SK-N-SH (cell line): ENCODE measurements at regions not wholly inside any gene's neighbourhood (a gene's known extent, or its start where the extent isn't known, plus 50 kb on each side); places are given as distances from the start of the nearest gene placed in this dataset.
A peak's percentile ranks its signal among the peaks of the same experiment; 100 is the strongest.

Experiments used
- CTCF ChIA-PET: fragments of 300-600, 350-600 bp; formaldehyde crosslinking; extraction: SDS; loops from one replicate; lab custom pipeline; 2021; lab: Yijun Ruan, JAX
- POLR2A ChIA-PET: fragments of 350-600 bp; sonication (Branson Sonifier 250); formaldehyde crosslinking; extraction: SDS; loops from one replicate; lab custom pipeline; 2020; ENCODE audit warnings: antibody characterized with exemption, inconsistent platforms; lab: Yijun Ruan, JAX
- DNase-seq: peaks from one replicate; pipeline ENCODE4 v3.0.0; 2012
- H2AFZ ChIP-seq: fragments of 200-600 bp; sonication (generic); 2 replicates; pipeline ENCODE4 v1.8.1; 2016; ENCODE audit warnings: antibody characterized with exemption, mild to moderate bottlenecking, low read depth
- H3F3A ChIP-seq: fragments of 200-600 bp; sonication (generic); replicated peaks from 2 replicates; pipeline ENCODE3; 2016; ENCODE audit warnings: antibody characterized with exemption, mild to moderate bottlenecking; ENCODE audit not compliant: insufficient read depth
- H3K27ac ChIP-seq, 2 experiments: fragments of 200-500 bp in 1 of 2; fragments of 200-600 bp in 1 of 2; sonication (Bioruptor generic) in 1 of 2; sonication (generic), shearing (Covaris generic) in 1 of 2; 2 replicates each; pipeline versions ENCODE4 v1.5.1 to v1.6.1; 2014 to 2016; ENCODE audit warnings: low read depth in 2 of 2, inconsistent platforms in 1 of 2, low read length in 1 of 2, mild to moderate bottlenecking in 1 of 2, mixed read lengths in 1 of 2
- H3K27me3 ChIP-seq: fragments of 200-600 bp; sonication (generic), shearing (Covaris generic); 2 replicates; pipeline ENCODE4 v1.6.1; 2016; ENCODE audit warnings: mixed run types; ENCODE audit not compliant: insufficient read depth
- H3K36me3 ChIP-seq, 2 experiments: fragments of 200-500 bp in 1 of 2; fragments of 200-600 bp in 1 of 2; sonication (Bioruptor generic) in 1 of 2; sonication (generic) in 1 of 2; replicated peaks in 1 of 2; 2 replicates each; pipeline versions ENCODE3 to v1.5.1; 2014 to 2016; ENCODE audit warnings: low read length in 1 of 2, mild to moderate bottlenecking in 1 of 2; ENCODE audit not compliant: insufficient read depth in 2 of 2, control insufficient read depth in 1 of 2
- H3K4me1 ChIP-seq, 2 experiments: fragments of 200-500 bp in 1 of 2; fragments of 200-600 bp in 1 of 2; sonication (Bioruptor generic) in 1 of 2; sonication (generic), shearing (Covaris generic) in 1 of 2; 2 replicates each; pipeline versions ENCODE4 v1.5.1 to v1.6.1; 2014 to 2016; ENCODE audit warnings: low read depth in 1 of 2, low read length in 1 of 2, mixed run types in 1 of 2; ENCODE audit not compliant: insufficient read depth in 2 of 2, control insufficient read depth in 1 of 2
- H3K4me2 ChIP-seq: fragments of 200-600 bp; sonication (generic), shearing (Covaris generic); 2 replicates; pipeline ENCODE4 v1.6.1; 2017; ENCODE audit warnings: mixed run types
- H3K4me3 ChIP-seq, 2 experiments: fragments of 200-500 bp in 1 of 2; fragments of 200-600 bp in 1 of 2; sonication (Bioruptor generic) in 1 of 2; sonication (generic), shearing (Covaris generic) in 1 of 2; 2 replicates each; pipeline versions ENCODE4 v1.5.1 to v1.8.1; 2014 to 2016; ENCODE audit warnings: low read depth in 2 of 2, inconsistent platforms in 1 of 2, low read length in 1 of 2, mild to moderate bottlenecking in 1 of 2, mixed read lengths in 1 of 2, moderate library complexity in 1 of 2
- H3K79me2 ChIP-seq: fragments of 200-600 bp; sonication (generic); 2 replicates; pipeline ENCODE4 v1.8.1; 2017; ENCODE audit warnings: mild to moderate bottlenecking; ENCODE audit not compliant: insufficient read depth
- H3K9ac ChIP-seq: fragments of 200-600 bp; sonication (generic); 2 replicates; pipeline ENCODE4 v1.6.1; 2017; ENCODE audit warnings: mixed run types
- H3K9me2 ChIP-seq: fragments of 200-600 bp; sonication (generic); 2 replicates; pipeline ENCODE4 v1.6.1; 2017; ENCODE audit warnings: mixed run types
- H3K9me3 ChIP-seq: fragments of 200-600 bp; sonication (generic); 2 replicates; pipeline ENCODE4 v1.6.1; 2017; ENCODE audit warnings: mixed run types, mild to moderate bottlenecking, moderate library complexity
- H4K20me1 ChIP-seq: fragments of 200-600 bp; sonication (generic); 2 replicates; pipeline ENCODE4 v1.6.1; 2017; ENCODE audit warnings: mild to moderate bottlenecking, mixed run types; ENCODE audit not compliant: insufficient read depth
- CHD2 ChIP-seq: fragments of 150-350 bp; IDR thresholded peaks from 2 replicates; pipeline ENCODE4 v1.6.1; 2018; ENCODE audit warnings: low read length; ENCODE audit not compliant: partially characterized antibody
- EP300 ChIP-seq, 2 experiments: IDR thresholded peaks; 2 replicates each; pipeline versions ENCODE4 v1.4.0 to v1.6.1; 2012; ENCODE audit warnings: borderline replicate concordance in 1 of 2, low read depth in 1 of 2, low read length in 1 of 2
- FOXJ3 ChIP-seq: sonication (generic); formaldehyde crosslinking; IDR thresholded peaks from 2 replicates; pipeline ENCODE4 v1.5.1; 2020; ENCODE audit warnings: mild to moderate bottlenecking, missing genetic modification reagents
- FOXM1 ChIP-seq: IDR thresholded peaks from 2 replicates; pipeline ENCODE4 v1.4.0; 2012; ENCODE audit warnings: low read depth, mild to moderate bottlenecking
- GABPA ChIP-seq: IDR thresholded peaks from 2 replicates; pipeline ENCODE4 v1.4.0; 2012; ENCODE audit warnings: low read depth, mild to moderate bottlenecking
- MXI1 ChIP-seq: IDR thresholded peaks from 2 replicates; pipeline ENCODE4 v1.6.1; 2012; ENCODE audit warnings: mild to moderate bottlenecking, low read depth, low read length, improper control_type of control experiment
- NFIC ChIP-seq: IDR thresholded peaks from 2 replicates; pipeline ENCODE4 v1.4.0; 2012; ENCODE audit warnings: borderline replicate concordance
- POLR2AphosphoS5 ChIP-seq: IDR thresholded peaks from 2 replicates; pipeline ENCODE4 v1.6.1; 2012; ENCODE audit warnings: low read depth, low read length
- RFX5 ChIP-seq: IDR thresholded peaks from 2 replicates; pipeline ENCODE4 v1.6.1; 2012; ENCODE audit warnings: mild to moderate bottlenecking, improper control_type of control experiment, low read length
- SIN3A ChIP-seq: IDR thresholded peaks from 2 replicates; pipeline ENCODE4 v1.6.1; 2012; ENCODE audit warnings: low read depth, mild to moderate bottlenecking, low read length, moderate library complexity, borderline replicate concordance
- SMC3 ChIP-seq: IDR thresholded peaks from 2 replicates; pipeline ENCODE4 v1.6.1; 2012; ENCODE audit warnings: low read depth, low read length, improper control_type of control experiment
- TCF12 ChIP-seq: IDR thresholded peaks from 2 replicates; pipeline ENCODE4 v1.4.0; 2012
- TEAD4 ChIP-seq: IDR thresholded peaks from 2 replicates; pipeline ENCODE4 v1.4.0; 2012; ENCODE audit warnings: mild to moderate bottlenecking, borderline replicate concordance; ENCODE audit not compliant: insufficient read depth
- WGBS: methylation state at CpG from one replicate; pipeline ENCODE4 v1.1.6; 2017; ENCODE audit warnings: low lambda C conversion rate; 5-methylcytosine and 5-hydroxymethylcytosine counted together
- TF ChIP-seq, protein P1 (sequence below): IDR thresholded peaks from 2 replicates; pipeline ENCODE4 v1.4.0; 2012; ENCODE audit warnings: low read depth, borderline replicate concordance
- TF ChIP-seq, protein P2 (sequence below): fragments of 200-600 bp; sonication (generic); IDR thresholded peaks from 2 replicates; pipeline ENCODE4 v1.6.1; 2017; ENCODE audit warnings: antibody characterized with exemption, mild to moderate bottlenecking, moderate library complexity
- TF ChIP-seq, protein P3 (sequence below): IDR thresholded peaks from 2 replicates; pipeline ENCODE4 v1.6.1; 2012; ENCODE audit warnings: mild to moderate bottlenecking, low read depth, low read length, moderate library complexity

DNA sequence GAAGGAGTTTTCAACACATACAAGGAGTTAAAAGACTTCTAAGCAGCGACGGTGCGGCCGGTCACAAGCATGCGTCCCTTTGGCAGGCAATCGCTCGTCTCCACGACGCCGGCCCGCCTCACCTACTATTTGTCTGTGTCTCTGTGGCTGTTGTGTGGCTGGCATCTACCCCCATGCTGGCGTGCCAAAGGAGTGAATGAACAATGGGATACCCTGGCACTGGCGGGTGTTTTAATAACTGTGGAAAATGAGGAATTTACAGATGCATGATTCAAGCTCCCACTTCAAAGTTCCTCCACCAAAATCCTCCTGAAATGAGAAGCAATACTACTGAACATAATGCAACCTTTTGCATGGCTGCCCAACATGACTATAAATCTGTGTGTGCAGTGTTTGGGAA is 176.6 kb downstream of the KLF5 start:
- POLR2A ChIA-PET: no interaction called here
- no peak for DNase-seq
- Histone ChIP-seq H3K36me3 (no peaks in the 10 kb centered on the region), H3K4me3 (no peak overlapping the region), H3K9me3 (no peaks in the 10 kb centered on the region), H3K9me2 (no peaks in the 10 kb centered on the region), H4K20me1 (no peaks in the 10 kb centered on the region), H3K27ac (no peak overlapping the region), H2AFZ (no peak overlapping the region), H3K27me3 (no peaks in the 10 kb centered on the region), H3K9ac (no peak overlapping the region), H3K4me1 (no peaks in the 10 kb centered on the region), H3K79me2 (no peaks in the 10 kb centered on the region), H3F3A (no peaks in the 10 kb centered on the region), H3K4me2 (no peak overlapping the region)
- TF ChIP-seq RFX5: no peak
- TF ChIP-seq TCF12: no peak
- no peak for TF ChIP-seq POLR2AphosphoS5
- CTCF ChIA-PET: no interaction called here
- WGBS: 89% methylated on average over 13 of the region's 13 CpGs

DNA sequence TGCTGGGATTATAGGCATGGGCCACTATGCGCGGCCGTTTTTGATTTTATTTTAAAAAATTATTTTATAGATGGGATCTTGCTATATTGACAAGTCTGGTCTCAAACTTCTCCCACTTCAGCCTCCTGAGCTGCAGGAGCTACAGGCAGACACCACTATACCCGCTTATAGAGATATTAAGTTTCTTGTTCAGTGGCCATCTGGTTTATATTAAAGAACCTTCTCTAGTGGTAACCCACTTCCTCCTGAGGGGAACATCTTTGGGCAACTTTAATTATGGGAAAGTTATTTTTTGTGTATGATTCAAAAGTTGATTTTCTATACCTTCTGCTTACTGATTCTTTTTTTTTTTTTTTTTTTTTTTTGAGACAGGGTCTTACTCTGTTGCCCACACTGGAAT is 172.7 kb downstream of the KLF5 start:
- no peak for DNase-seq
- no peak overlapping the region for H3K27ac ChIP-seq
- H3K9ac ChIP-seq: no peak overlapping the region
- H2AFZ ChIP-seq: no peak overlapping the region
- H3K4me3 ChIP-seq: no peak overlapping the region
- H3F3A ChIP-seq: no peaks in the 10 kb centered on the region
- TF ChIP-seq MXI1 (no peak), TCF12 (peak; percentile 45), FOXM1 (no peak), SMC3 (no peak)
- TF ChIP-seq, protein P1, sequence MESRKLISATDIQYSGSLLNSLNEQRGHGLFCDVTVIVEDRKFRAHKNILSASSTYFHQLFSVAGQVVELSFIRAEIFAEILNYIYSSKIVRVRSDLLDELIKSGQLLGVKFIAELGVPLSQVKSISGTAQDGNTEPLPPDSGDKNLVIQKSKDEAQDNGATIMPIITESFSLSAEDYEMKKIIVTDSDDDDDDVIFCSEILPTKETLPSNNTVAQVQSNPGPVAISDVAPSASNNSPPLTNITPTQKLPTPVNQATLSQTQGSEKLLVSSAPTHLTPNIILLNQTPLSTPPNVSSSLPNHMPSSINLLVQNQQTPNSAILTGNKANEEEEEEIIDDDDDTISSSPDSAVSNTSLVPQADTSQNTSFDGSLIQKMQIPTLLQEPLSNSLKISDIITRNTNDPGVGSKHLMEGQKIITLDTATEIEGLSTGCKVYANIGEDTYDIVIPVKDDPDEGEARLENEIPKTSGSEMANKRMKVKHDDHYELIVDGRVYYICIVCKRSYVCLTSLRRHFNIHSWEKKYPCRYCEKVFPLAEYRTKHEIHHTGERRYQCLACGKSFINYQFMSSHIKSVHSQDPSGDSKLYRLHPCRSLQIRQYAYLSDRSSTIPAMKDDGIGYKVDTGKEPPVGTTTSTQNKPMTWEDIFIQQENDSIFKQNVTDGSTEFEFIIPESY: no peak
- POLR2A ChIA-PET: no interaction called here
- H4K20me1 ChIP-seq: no peaks in the 10 kb centered on the region
- WGBS: 78% methylated on average over 4 of the region's 4 CpGs
- H3K27me3 ChIP-seq: no peaks in the 10 kb centered on the region
- H3K9me3 ChIP-seq: no peaks in the 10 kb centered on the region
- H3K9me2 ChIP-seq: no peaks in the 10 kb centered on the region
- no peaks in the 10 kb centered on the region for H3K79me2 ChIP-seq
- H3K4me2 ChIP-seq: no peak overlapping the region
- CTCF ChIA-PET: no interaction called here
- no peaks in the 10 kb centered on the region for H3K4me1 ChIP-seq
- H3K36me3 ChIP-seq: no peaks in the 10 kb centered on the region

DNA sequence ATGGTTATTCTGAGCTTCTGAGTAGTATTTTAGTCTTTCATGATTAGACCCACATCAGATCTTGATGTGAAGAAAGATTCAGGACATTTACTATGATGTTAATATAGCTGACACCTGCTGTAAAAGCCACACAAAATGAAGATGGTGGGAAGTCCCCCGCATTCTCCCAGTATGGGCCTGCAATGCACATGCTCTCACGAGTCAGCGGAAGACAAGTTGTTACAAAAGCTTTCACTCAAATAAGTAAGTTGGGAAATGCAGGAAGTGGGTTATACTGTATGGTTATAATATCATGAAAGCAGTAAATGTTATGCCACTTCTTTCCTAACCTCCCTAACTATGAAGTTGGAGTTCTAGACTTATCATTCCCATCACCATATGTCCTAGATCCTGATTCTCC is 171.9 kb downstream of the KLF5 start:
- Histone ChIP-seq H3K27me3 (no peaks in the 10 kb centered on the region), H3K9me2 (no peaks in the 10 kb centered on the region), H2AFZ (no peak overlapping the region), H3K9ac (no peak overlapping the region), H3K27ac (no peak overlapping the region), H3K9me3 (no peaks in the 10 kb centered on the region), H3K4me3 (no peak overlapping the region), H3K79me2 (no peaks in the 10 kb centered on the region), H3K4me2 (no peak overlapping the region), H3K36me3 (no peaks in the 10 kb centered on the region), H3K4me1 (no peaks in the 10 kb centered on the region), H3F3A (no peaks in the 10 kb centered on the region), H4K20me1 (no peaks in the 10 kb centered on the region)
- POLR2A ChIA-PET: no interaction called here
- 80% methylated on average over 3 of the region's 3 CpGs for WGBS
- no peak for DNase-seq
- CTCF ChIA-PET: no interaction called here
- TF ChIP-seq EP300 (IDR thresholded peaks at IDR 0.05; ENCODE audit: borderline replicate concordance in 1 of 2, low read depth in 1 of 2, low read length in 1 of 2) (no peak), FOXJ3 (no peak), CHD2 (no peak), SIN3A (no peak), NFIC (no peak), GABPA (no peak), TEAD4 (no peak)
- TF ChIP-seq, protein P2, sequence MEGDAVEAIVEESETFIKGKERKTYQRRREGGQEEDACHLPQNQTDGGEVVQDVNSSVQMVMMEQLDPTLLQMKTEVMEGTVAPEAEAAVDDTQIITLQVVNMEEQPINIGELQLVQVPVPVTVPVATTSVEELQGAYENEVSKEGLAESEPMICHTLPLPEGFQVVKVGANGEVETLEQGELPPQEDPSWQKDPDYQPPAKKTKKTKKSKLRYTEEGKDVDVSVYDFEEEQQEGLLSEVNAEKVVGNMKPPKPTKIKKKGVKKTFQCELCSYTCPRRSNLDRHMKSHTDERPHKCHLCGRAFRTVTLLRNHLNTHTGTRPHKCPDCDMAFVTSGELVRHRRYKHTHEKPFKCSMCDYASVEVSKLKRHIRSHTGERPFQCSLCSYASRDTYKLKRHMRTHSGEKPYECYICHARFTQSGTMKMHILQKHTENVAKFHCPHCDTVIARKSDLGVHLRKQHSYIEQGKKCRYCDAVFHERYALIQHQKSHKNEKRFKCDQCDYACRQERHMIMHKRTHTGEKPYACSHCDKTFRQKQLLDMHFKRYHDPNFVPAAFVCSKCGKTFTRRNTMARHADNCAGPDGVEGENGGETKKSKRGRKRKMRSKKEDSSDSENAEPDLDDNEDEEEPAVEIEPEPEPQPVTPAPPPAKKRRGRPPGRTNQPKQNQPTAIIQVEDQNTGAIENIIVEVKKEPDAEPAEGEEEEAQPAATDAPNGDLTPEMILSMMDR: no peak
- TF ChIP-seq, protein P3, sequence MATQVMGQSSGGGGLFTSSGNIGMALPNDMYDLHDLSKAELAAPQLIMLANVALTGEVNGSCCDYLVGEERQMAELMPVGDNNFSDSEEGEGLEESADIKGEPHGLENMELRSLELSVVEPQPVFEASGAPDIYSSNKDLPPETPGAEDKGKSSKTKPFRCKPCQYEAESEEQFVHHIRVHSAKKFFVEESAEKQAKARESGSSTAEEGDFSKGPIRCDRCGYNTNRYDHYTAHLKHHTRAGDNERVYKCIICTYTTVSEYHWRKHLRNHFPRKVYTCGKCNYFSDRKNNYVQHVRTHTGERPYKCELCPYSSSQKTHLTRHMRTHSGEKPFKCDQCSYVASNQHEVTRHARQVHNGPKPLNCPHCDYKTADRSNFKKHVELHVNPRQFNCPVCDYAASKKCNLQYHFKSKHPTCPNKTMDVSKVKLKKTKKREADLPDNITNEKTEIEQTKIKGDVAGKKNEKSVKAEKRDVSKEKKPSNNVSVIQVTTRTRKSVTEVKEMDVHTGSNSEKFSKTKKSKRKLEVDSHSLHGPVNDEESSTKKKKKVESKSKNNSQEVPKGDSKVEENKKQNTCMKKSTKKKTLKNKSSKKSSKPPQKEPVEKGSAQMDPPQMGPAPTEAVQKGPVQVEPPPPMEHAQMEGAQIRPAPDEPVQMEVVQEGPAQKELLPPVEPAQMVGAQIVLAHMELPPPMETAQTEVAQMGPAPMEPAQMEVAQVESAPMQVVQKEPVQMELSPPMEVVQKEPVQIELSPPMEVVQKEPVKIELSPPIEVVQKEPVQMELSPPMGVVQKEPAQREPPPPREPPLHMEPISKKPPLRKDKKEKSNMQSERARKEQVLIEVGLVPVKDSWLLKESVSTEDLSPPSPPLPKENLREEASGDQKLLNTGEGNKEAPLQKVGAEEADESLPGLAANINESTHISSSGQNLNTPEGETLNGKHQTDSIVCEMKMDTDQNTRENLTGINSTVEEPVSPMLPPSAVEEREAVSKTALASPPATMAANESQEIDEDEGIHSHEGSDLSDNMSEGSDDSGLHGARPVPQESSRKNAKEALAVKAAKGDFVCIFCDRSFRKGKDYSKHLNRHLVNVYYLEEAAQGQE: no peak
